ENCODE measurements at regions not wholly inside any gene's neighbourhood (a gene's known extent, or its start where the extent isn't known, plus 50 kb on each side); places are given as distances from the start of the nearest gene placed in this dataset.

DNA sequence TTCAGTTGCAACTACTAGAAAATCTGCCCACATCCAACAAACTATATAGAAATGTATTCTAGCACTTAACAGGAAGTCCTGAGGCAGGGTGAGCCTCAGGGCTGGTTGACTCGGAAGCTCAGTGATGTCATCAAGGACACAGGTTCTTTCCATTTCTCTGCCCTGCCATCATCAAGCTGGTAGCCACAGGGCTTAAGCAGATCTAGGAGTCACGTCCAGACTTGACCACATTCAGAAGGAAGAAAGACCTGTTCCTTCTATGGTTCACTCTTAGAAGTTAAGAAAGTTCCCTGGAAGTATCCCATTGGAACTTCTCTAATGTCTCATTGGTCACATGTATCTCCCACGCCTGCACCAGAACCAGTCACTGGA lies 438.1 kb downstream of the PRDM2 start:
- Mint-ChIP-seq H3K27ac (no peak overlapping the region), H3K27me3 (peaks cover 9% of the 10 kb centered on the region), H3K9me3 (ENCODE audit: low read depth) (no peaks in the 10 kb centered on the region), H3K4me3 (ENCODE audit: low read depth) (no peak overlapping the region), H3K4me1 (ENCODE audit: low read depth) (no peaks in the 10 kb centered on the region), H3K36me3 (ENCODE audit: insufficient read depth) (no peaks in the 10 kb centered on the region)
- DNase-seq (ENCODE audit: low spot score, unreplicated experiment) = no peak
- TF ChIP-seq, protein P1, sequence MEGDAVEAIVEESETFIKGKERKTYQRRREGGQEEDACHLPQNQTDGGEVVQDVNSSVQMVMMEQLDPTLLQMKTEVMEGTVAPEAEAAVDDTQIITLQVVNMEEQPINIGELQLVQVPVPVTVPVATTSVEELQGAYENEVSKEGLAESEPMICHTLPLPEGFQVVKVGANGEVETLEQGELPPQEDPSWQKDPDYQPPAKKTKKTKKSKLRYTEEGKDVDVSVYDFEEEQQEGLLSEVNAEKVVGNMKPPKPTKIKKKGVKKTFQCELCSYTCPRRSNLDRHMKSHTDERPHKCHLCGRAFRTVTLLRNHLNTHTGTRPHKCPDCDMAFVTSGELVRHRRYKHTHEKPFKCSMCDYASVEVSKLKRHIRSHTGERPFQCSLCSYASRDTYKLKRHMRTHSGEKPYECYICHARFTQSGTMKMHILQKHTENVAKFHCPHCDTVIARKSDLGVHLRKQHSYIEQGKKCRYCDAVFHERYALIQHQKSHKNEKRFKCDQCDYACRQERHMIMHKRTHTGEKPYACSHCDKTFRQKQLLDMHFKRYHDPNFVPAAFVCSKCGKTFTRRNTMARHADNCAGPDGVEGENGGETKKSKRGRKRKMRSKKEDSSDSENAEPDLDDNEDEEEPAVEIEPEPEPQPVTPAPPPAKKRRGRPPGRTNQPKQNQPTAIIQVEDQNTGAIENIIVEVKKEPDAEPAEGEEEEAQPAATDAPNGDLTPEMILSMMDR (IDR thresholded peaks at IDR 0.05; ENCODE audit: unreplicated experiment) = no peak

DNA sequence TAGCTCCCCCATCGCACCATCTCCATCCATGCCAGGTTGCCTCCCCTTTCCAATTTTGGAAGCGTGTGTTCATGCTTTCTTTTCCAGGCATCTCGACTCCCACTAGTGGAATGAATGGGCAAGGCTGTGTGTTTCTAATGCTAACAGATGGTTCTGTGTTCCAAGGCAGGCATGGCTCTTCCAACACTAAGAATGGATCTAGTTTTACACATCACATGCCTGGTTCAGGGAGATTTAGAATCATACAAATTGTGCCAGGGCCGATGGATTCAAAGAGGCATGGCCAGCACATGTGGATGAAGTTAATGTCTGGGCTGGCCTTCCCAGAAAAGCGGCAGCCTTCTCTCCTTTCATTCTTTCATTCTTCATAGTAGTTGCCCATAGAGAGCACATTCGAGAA lies 438.7 kb downstream of the PRDM2 start:
- H3K9me3 Mint-ChIP-seq (ENCODE audit: low read depth) = no peaks in the 10 kb centered on the region
- no peaks in the 10 kb centered on the region for H3K36me3 Mint-ChIP-seq (ENCODE audit: insufficient read depth)
- TF ChIP-seq, protein P1 (IDR thresholded peaks at IDR 0.05; ENCODE audit: unreplicated experiment) = no peak
- H3K27ac Mint-ChIP-seq = no peak overlapping the region
- DNase-seq (ENCODE audit: low spot score, unreplicated experiment) = no peak
- H3K27me3 Mint-ChIP-seq = peaks cover 9% of the 10 kb centered on the region
- no peak overlapping the region for H3K4me3 Mint-ChIP-seq (ENCODE audit: low read depth)
- H3K4me1 Mint-ChIP-seq (ENCODE audit: low read depth) = no peaks in the 10 kb centered on the region

DNA sequence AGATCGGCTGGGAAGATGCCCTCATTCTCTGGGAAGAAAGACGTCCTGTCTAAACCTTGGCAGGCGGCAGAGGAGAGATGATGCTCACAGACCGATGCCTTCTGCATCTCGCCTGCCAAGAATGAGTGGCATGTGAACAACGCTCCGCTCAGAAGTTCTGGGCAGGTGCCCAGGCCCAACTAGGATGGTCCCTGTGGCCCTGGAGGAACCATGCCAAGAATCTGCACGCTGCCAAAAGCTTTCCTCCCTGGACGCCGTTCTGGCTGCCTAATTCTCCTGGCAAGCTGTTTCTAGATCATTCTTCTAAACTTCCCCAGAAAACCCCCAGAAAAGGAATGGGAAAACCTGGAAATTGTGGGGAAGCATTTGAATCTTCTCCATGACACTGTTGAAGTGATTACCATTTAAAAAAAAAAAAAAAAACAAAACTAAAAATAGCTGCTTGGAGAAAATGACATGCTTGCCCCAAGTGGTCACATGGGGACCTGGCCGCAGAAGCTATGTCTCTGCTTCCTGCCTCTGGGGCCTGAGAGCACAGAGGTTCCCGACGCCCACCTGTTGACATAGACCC lies 440.9 kb downstream of the PRDM2 start:
- no peak for DNase-seq (ENCODE audit: low spot score, unreplicated experiment)
- no peak overlapping the region for H3K4me3 Mint-ChIP-seq (ENCODE audit: low read depth)
- TF ChIP-seq, protein P1 (IDR thresholded peaks at IDR 0.05; ENCODE audit: unreplicated experiment) = no peak
- no peak overlapping the region for H3K27ac Mint-ChIP-seq
- H3K9me3 Mint-ChIP-seq (ENCODE audit: low read depth) = no peaks in the 10 kb centered on the region
- H3K4me1 Mint-ChIP-seq (ENCODE audit: low read depth) = no peaks in the 10 kb centered on the region
- peaks cover 9% of the 10 kb centered on the region for H3K27me3 Mint-ChIP-seq
- no peaks in the 10 kb centered on the region for H3K36me3 Mint-ChIP-seq (ENCODE audit: insufficient read depth)

DNA sequence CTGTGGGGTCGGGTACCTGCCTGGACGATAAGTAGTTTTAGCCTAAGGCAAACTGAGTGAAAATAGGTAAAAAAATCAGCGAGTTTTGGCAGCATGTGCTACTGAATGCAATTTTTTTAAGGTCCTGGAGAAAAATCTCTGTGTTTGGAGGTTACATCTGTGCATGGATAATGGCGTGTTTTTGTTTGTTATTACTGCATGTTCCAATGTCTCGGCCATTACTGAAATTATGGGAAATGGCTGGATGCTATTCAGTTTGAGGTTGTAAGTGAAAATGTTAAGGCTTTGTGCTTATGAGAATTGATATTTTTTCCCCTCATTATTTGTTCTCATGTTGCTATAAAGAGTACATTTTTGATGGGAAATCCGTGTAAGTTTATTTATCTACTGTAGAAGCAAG lies 441.7 kb downstream of the PRDM2 start:
- TF ChIP-seq, protein P1 (IDR thresholded peaks at IDR 0.05; ENCODE audit: unreplicated experiment) = no peak
- DNase-seq (ENCODE audit: low spot score, unreplicated experiment) = no peak
- Mint-ChIP-seq H3K4me1 (ENCODE audit: low read depth) (no peaks in the 10 kb centered on the region), H3K9me3 (ENCODE audit: low read depth) (no peaks in the 10 kb centered on the region), H3K4me3 (ENCODE audit: low read depth) (no peak overlapping the region), H3K27ac (no peak overlapping the region), H3K36me3 (ENCODE audit: insufficient read depth) (no peaks in the 10 kb centered on the region), H3K27me3 (peaks cover 6% of the 10 kb centered on the region)

DNA sequence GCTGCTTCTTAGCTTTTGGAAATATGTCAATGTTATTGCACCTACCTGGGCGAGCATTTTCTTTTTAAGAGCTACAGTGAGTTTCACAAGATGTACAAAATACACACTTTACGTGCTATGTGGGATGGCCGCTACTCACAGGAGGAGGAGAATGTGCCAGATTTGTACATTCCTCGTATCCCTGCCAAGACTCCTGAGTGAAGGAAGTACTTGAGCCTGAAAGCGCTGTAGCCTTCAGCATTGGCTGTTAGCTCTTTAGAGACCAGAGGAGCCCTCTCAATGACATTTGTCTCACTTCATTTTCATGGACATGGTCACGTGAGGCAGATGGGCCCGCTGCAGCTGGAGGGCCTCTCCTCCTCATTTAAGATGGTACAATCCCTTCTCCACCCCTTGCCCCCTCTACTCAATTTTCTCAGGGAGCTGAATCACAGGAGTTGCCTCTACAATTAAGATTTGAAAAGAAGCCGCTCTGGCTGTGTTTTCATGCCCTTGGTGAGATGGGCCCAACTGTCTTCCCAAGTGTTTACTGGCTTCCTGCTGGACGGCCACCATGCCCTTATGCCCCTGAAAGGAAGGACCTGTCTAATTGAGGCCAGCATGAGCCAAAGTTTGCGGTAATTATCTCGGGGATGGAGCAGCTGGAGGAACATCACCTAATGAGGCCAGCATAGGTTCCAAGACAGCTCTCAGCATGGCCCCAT lies 442.6 kb downstream of the PRDM2 start:
- Mint-ChIP-seq H3K9me3 (ENCODE audit: low read depth) (no peaks in the 10 kb centered on the region), H3K4me1 (ENCODE audit: low read depth) (no peaks in the 10 kb centered on the region), H3K27ac (no peak overlapping the region), H3K27me3 (peaks cover 6% of the 10 kb centered on the region), H3K4me3 (ENCODE audit: low read depth) (no peak overlapping the region), H3K36me3 (ENCODE audit: insufficient read depth) (no peaks in the 10 kb centered on the region)
- no peak for DNase-seq (ENCODE audit: low spot score, unreplicated experiment)
- TF ChIP-seq, protein P1 (IDR thresholded peaks at IDR 0.05; ENCODE audit: unreplicated experiment) = no peak
